Spleen (tissue), 11 donors: ENCODE measurements at regions not wholly inside any gene's neighbourhood (a gene's known extent, or its start where the extent isn't known, plus 50 kb on each side); places are given as distances from the start of the nearest gene placed in this dataset.

Experiments
- DNase-seq: peaks from one replicate; pipeline ENCODE4 v3.0.0-alpha.2; 2020
- H3K27ac ChIP-seq, 8 donors: fragments of 200-600 bp; sonication (generic) in 7 of 8; 1 replicate in 4 of 8; 2 replicates in 4 of 8; pipeline versions ENCODE4 v1.5.0 to v1.8.0; 2016 to 2021; ENCODE audit warnings: inconsistent platforms in 4 of 8, mild to moderate bottlenecking in 4 of 8, moderate library complexity in 1 of 8
- H3K27me3 ChIP-seq, 7 donors: fragments of 200-600 bp; sonication (generic) in 6 of 7; replicated peaks in 1 of 7; 1 replicate in 4 of 7; 2 replicates in 3 of 7; pipeline versions ENCODE4 v1.5.0 to v1.8.0; 2016 to 2021; ENCODE audit warnings: inconsistent platforms in 3 of 7, mild to moderate bottlenecking in 1 of 7
- H3K36me3 ChIP-seq, 6 donors: fragments of 200-600 bp; sonication (generic) in 5 of 6; 1 replicate in 4 of 6; 2 replicates in 2 of 6; pipeline versions ENCODE4 v1.5.0 to v1.8.0; 2016 to 2021; ENCODE audit warnings: inconsistent platforms in 2 of 6
- H3K4me1 ChIP-seq, 6 donors: fragments of 200-600 bp; sonication (generic) in 5 of 6; 1 replicate in 3 of 6; 2 replicates in 3 of 6; pipeline versions ENCODE4 v1.5.0 to v1.8.0; 2016 to 2021; ENCODE audit warnings: inconsistent platforms in 3 of 6
- H3K4me3 ChIP-seq, 8 donors: fragments of 200-600 bp; sonication (generic) in 7 of 8; 1 replicate in 4 of 8; 2 replicates in 4 of 8; pipeline versions ENCODE4 v1.5.0 to v1.8.0; 2016 to 2021; ENCODE audit warnings: inconsistent platforms in 4 of 8, mild to moderate bottlenecking in 4 of 8, moderate library complexity in 2 of 8
- H3K9me3 ChIP-seq, 8 donors: fragments of 200-600 bp; sonication (generic) in 7 of 8; 1 replicate in 4 of 8; 2 replicates in 4 of 8; pipeline versions ENCODE4 v1.5.0 to v1.8.0; 2016 to 2021; ENCODE audit warnings: inconsistent platforms in 4 of 8
- CTCF ChIP-seq, 11 experiments: fragments of 200-600 bp in 7 of 11; fragments of 450-650 bp in 4 of 11; sonication (generic) in 4 of 11; IDR thresholded peaks in 8 of 11; conservative IDR thresholded peaks in 3 of 11; 1 replicate in 7 of 11; 2 replicates in 4 of 11; pipeline versions ENCODE4 v1.4.0 to v1.8.0; 2016 to 2021; ENCODE audit warnings: antibody characterized with exemption in 11 of 11, inconsistent platforms in 4 of 11, mild to moderate bottlenecking in 1 of 11
- POLR2A ChIP-seq, 3 donors: fragments of 450-650 bp; IDR thresholded peaks; one replicate each; pipeline ENCODE4 v1.5.1; 2017; ENCODE audit warnings: antibody characterized with exemption in 3 of 3, mild to moderate bottlenecking in 1 of 3
- POLR2AphosphoS5 ChIP-seq, 3 donors: sonication (generic); formaldehyde crosslinking; IDR thresholded peaks; one replicate each; pipeline ENCODE4 v1.5.1; 2017; ENCODE audit warnings: antibody characterized with exemption in 3 of 3
- WGBS, 5 donors: extraction: QIAGEN DNeasy Blood & Tissue Kit in 3 of 5; methylation state at CpG; one replicate each; pipeline versions ENCODE4 v1.1.5 to v1.1.7; 2013 to 2018; 5-methylcytosine and 5-hydroxymethylcytosine counted together
- intact Hi-C: fragments of 100-400 bp; cut with DNase I; formaldehyde crosslinking; loops from one replicate; pipeline ENCODE4 v1.15.0; 2023; ENCODE audit warnings: low total_unique reads
- donor health status: healthy with polysubstance abuse.
- donor health status: DM: no; HTN: no; CAD: no; lungs with moderate emphysema.
- donor health status: DM: no; HTN: no; CAD: no.
- donor health status: Bipolar disorder and iron deficiency.
- donor health status: healthy.
- donor health status: DM: no; HTN: no; CAD: no.
- donor health status: DM: yes; HTN: yes; CAD: no.

GRCh38 chr1:4000811-4001251 lies 100.8 kb upstream of the C1orf174 start:
- TF ChIP-seq CTCF (IDR thresholded peaks at IDR 0.05 in 8 of 11, conservative IDR thresholded peaks at IDR 0.05 in 3 of 11) (no peak), POLR2AphosphoS5 (IDR thresholded peaks at IDR 0.05) (no peak), POLR2A (IDR thresholded peaks at IDR 0.05) (no peak)
- 76 to 92% (median 80%) methylated on average over 11 to 17 of the region's 17 CpGs for WGBS, 5 donors
- Histone ChIP-seq H3K36me3 (no peaks in the 10 kb centered on the region), H3K4me3 (no peak overlapping the region), H3K4me1 (no peaks in the 10 kb centered on the region), H3K27me3 (peaks cover 0 to 76% (median 18%) of the 10 kb centered on the region in 7 donors), H3K9me3 (no peaks in the 10 kb centered on the region), H3K27ac (no peak overlapping the region)
- intact Hi-C loops, result no loop called here
- DNase-seq, result peak; percentile 58

DNA sequence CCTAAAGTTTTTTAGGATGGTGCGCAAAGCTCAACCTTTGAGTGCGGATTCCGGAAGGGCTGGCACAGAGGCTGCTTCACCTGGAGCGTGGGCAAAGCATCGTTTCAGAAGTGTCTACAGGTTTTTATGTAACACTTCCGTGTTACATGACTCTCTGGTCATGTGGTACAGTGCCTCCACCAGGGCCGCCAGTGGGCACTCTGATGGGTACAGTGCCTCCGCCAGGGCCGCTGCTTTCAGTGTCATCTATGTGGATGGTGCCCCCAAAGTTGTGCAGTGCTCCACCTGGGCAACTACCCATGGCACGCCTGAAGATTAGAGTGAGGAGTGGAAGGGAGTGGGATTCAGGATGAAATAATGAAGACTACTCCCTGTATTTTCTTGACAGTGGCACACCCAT lies 101.4 kb upstream of the C1orf174 start:
- TF ChIP-seq POLR2AphosphoS5 (IDR thresholded peaks at IDR 0.05), result no peak
- TF ChIP-seq POLR2A (IDR thresholded peaks at IDR 0.05), result no peak
- no peak for TF ChIP-seq CTCF (IDR thresholded peaks at IDR 0.05 in 8 of 11, conservative IDR thresholded peaks at IDR 0.05 in 3 of 11)
- intact Hi-C loops, result no loop called here

DNA sequence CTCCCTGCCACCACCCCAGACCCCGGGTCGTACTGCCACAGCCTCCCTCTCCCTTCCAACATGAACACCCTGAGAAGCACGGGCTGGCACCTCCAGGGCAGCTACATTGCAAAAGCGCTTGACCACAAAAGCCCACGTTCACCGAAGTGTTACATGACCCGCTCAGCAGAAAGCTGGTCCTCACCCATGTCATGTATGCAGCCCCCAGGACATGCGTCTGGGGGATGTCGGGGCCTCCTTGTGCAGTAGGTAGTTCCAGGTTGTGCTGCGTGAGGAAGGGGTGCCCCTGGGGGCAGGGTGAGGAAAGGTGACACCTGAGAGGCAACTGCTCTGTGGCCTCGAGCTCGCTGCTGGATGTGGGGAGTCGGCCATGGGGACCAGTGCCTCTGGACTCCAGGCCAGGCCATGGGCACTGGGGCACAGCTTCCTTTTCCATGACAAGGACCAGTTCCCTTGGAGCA lies 102.0 kb upstream of the C1orf174 start:
- Histone ChIP-seq H3K4me1 (no peaks in the 10 kb centered on the region), H3K4me3 (no peak overlapping the region), H3K36me3 (no peaks in the 10 kb centered on the region), H3K27ac (no peak overlapping the region), H3K9me3 (peaks cover 2 to 12% (median 11%) of the 10 kb centered on the region in 8 donors), H3K27me3 (peaks cover 0 to 64% (median 18%) of the 10 kb centered on the region in 7 donors)
- peak; percentile 49 for DNase-seq
- 72 to 79% (median 78%) methylated on average over 8 to 13 of the region's 13 CpGs for WGBS, 5 donors
- TF ChIP-seq POLR2AphosphoS5 (IDR thresholded peaks at IDR 0.05) (no peak), CTCF (IDR thresholded peaks at IDR 0.05 in 8 of 11, conservative IDR thresholded peaks at IDR 0.05 in 3 of 11) (no peak), POLR2A (IDR thresholded peaks at IDR 0.05) (no peak)
- intact Hi-C loops, result no loop called here

More for the DNA sequence above, 101.4 kb upstream of the C1orf174 start:
- Histone ChIP-seq H3K27ac (no peak overlapping the region), H3K4me1 (no peaks in the 10 kb centered on the region), H3K9me3 (peaks cover 0 to 6% (median 5%) of the 10 kb centered on the region in 8 donors), H3K4me3 (no peak overlapping the region), H3K36me3 (no peaks in the 10 kb centered on the region), H3K27me3 (peaks cover 0 to 71% (median 18%) of the 10 kb centered on the region in 7 donors)
- 86 to 95% (median 90%) methylated on average over 10 of the region's 10 CpGs for WGBS, 5 donors
- peak; percentile 50 for DNase-seq

- Histone ChIP-seq H3K27ac (no peak overlapping the region), H3K4me3 (no peak overlapping the region), H3K27me3 (peaks cover 0 to 58% (median 18%) of the 10 kb centered on the region in 7 donors), H3K36me3 (no peaks in the 10 kb centered on the region), H3K9me3 (peaks cover 2 to 18% (median 15%) of the 10 kb centered on the region in 8 donors), H3K4me1 (no peaks in the 10 kb centered on the region)
- DNase-seq, result peak; percentile 29
- no peak for TF ChIP-seq CTCF (IDR thresholded peaks at IDR 0.05 in 8 of 11, conservative IDR thresholded peaks at IDR 0.05 in 3 of 11)
- TF ChIP-seq POLR2A (IDR thresholded peaks at IDR 0.05), result no peak
- TF ChIP-seq POLR2AphosphoS5 (IDR thresholded peaks at IDR 0.05), result no peak
- intact Hi-C loops, result no loop called here
- 56 to 76% (median 74%) methylated on average over 10 of the region's 10 CpGs for WGBS, 5 donors
Observed at GRCh38 chr1:4002741-4003140, 102.7 kb upstream of the C1orf174 start.
